HG03135 (cell line): ENCODE measurements at regions not wholly inside any gene's neighbourhood (a gene's known extent, or its start where the extent isn't known, plus 50 kb on each side); places are given as distances from the start of the nearest gene placed in this dataset.

ENCODE experiments used
- ATAC-seq: cut with Tn5 transposase; IDR thresholded peaks from one replicate; pipeline ENCODE4 v1.9.1; 2021; ENCODE audit warnings: mild to moderate bottlenecking, moderate library complexity; ENCODE audit not compliant: unreplicated experiment

DNA sequence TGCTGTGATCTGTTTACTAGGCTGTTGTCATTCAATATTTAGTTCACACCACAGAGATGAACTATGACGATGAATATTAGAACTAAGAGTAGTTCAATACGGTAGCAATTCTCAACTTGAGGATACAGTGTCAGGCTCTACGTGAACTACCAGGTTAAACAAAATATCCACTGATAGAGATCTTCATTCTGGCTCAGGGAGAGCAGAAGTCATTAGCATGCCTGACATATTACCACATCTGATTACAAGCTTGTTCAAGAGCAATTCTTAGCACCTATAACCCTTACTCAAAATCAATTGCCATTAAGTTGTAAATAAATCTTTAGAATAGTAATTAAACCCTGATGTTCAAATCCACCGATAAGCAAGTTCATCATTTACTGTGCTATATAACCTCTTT lies 207.2 kb downstream of the CHRM3 start:
- no peak for ATAC-seq

DNA sequence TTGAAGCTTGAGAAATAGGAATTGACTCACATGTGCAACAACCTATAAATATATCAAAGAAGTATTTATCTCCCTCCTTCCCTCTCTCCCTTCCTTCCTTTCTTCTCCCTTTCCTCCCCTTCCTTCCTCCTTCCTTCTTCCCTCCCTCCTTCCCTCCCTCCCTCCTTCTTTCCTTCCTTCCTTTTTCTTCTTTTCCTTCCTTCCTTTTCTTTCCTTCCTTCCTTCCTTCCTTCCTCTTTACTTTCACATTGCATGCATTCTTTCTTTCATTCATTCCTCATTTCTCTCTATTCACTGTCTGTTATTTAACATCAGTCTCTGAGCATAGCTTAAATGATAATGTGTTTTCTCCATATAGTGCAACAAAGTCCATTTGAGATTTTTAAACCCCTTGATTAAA lies 214.2 kb downstream of the CHRM3 start:
- ATAC-seq = no peak

DNA sequence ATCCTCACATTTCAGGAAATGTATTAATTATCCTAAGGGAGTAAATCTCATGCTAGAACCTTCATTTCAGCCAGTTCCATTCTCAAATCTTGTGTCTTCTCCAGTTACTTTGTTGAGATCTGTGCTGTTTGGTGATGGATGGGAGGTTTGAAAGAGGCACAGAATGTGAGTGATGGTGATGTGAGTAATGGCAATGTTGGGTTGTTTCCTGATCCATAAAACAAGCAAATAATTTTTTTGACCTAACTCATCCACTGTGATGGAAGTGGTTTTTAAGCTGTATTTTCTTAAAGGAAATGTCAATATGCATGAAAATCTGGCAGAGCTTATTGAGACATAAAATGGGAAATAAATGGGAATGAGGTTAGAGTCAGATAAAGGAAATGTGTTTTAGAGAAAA lies 214.7 kb downstream of the CHRM3 start:
- ATAC-seq = no peak

DNA sequence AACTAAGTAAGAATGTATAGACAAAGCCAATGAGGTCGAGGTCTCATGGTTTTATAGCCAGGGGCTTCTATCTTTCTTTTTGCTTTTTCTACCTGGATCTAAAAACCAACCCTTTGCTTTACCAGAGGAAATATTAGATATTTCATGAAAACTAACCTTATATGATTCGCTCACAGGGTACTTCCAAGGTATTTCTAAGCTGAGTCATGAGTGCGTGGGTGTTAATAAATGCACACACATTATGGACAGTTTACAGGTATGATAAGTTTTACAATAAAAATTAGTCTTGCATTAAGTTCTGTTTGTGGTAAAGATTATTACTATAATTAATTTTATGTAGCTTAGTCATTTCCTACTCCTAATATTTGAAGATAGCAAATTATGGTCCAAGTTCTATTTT lies 217.2 kb downstream of the CHRM3 start:
- ATAC-seq = no peak

DNA sequence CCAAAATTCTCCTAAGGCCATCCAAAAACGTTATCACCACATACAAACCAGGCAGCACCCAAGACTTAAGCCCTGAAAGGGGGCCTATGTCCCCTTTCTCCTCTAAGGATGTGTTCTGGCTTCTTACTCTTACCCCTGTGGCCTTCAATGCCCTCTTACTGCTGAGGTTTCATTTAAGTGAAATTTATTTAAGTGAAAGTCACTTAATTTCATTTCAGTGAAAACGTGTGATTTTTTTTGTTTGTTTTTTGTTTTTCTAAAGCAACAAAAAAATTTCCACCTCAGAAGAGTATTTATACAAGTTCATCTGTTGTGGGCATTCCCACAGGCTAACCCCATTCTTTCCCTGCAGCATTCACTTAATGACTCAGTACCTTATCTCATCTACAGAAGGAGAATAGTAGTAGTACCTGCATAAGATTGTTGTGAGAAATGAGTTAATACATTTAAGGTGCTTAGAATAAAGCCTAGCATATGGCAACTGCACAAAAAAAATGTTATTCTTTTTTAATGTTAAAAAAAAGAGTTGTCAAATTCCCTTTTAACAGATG lies 220.6 kb downstream of the CHRM3 start:
- ATAC-seq = no peak

DNA sequence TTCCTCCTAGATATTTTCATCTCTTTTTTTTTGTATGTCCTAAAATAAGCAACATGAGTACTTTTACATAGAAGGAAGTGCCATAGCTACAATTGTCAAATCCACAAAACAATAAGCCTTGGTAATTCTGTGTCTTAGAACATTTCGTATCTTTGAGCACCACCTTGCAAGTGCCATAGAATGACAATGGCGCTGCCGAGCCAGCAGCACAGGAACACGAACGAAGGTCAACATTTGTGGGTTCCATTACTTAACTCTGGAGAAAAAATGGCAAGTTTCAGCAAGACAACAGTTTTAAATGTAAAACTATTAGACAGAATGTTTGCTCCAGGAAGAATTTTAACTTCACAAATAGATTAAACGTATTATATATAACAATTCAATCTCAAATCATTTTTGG lies 222.1 kb downstream of the CHRM3 start:
- no peak for ATAC-seq

DNA sequence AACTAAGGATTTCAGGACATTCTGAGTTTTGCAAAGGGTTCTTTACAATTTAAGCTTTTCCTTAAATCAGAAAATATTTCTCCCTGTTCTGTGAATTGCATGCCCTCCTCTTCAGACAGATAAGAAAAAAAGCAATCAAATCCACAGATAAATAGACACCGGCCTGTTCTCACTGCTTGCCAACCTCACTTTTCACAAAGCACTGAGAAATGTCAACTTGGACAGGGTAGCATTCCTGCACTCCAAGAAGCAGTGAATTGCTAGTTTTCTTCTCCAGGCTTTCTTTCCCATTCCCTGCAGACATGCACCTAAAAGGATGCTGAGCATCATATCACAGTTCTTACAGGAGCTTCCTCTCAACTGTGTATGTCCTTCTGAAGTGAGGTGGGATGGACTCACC lies 226.0 kb downstream of the CHRM3 start:
- no peak for ATAC-seq

DNA sequence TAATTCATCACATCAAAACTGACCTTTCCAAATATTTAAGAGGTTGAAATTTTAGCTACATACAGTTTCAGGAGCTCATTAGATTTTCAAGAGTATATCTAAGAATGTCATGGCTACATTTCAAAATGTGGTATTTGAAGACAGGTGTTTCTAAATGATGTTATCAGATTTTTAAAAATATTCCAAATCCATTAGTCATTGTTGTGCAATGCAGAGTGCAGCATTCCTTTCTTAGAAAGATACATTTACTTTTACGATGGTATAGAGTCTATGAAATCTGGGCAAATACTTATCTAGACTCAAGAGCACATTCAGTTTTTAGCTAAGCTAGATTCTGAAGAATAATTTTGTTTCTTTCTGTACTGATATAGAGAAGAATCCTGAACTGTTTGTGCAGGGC lies 230.3 kb downstream of the CHRM3 start:
- ATAC-seq = no peak

DNA sequence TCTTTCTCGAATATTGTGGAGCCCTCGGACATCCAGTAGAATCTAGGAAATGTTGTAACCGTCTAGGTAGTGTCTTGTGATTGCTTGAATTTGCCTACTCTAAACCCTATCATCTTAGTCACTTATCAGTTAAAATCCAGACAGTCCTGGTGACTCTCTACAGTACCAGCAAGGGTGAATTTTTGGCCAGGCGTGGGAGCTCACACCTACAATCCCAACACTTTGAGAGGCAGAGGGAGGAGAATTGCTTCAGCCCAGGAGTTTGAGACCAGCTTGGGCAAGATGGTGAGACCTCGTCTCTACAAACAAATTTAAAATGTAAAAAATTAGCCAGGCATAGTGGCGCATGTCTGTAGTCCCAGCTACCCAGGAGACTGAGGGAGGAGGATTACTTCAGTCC lies 230.9 kb downstream of the CHRM3 start:
- ATAC-seq = no peak

DNA sequence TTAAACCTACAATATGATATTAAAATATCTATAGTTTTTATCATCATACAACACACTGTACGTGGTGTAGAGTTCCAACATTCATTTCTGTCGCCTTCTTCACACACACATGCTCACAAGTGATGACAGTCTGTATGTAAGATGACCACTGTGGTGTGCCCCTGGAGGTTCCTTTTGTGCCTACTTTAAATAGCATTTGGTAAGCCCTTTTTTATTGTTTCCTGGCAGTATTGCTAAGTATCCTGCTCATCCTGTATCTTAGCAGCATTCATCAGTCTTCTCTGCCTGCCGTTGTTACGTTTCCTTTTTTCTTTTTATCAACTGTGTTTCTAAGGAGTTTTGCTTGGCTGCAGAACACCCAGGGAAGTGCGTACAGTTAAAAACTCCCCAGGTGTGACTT lies 231.4 kb downstream of the CHRM3 start:
- ATAC-seq = no peak

DNA sequence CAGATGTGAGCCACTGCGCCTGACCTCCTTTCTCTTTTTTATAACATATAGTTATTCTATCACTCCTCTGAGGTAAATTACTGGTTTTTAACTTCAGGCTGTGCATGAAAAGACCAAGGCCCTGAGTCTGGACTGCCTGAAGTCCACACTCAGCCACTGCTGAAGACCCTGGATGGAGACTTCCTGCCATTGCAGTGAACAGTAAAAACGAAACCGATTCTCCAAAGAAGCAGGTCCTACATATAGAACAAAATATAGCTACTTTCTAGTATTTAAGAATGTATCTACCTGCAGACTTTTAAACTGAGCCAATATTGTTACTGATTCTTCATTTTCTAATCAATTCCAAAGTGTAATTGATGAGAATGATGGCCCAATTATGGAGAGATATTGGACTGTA lies 232.8 kb downstream of the CHRM3 start:
- ATAC-seq = no peak

DNA sequence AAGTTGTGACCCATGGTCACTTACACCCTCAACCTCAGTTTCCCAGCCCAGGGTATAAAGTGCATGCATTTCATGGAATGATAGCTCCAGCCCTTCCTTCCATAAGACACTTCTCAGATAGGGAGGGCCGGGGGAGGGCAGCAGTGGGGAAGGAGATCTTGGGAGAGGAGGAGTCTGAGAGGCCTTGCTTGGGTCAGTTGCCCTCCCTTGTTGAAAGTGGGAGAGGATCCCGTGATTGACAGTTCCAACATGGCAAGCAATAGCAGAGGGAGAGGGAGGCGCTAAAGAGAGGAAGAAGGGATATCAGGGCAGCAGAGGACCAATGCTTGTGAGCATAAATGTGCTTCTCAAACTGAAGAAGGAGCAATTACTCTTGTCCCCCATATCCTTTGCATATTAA lies 244.4 kb downstream of the CHRM3 start:
- ATAC-seq = no peak

DNA sequence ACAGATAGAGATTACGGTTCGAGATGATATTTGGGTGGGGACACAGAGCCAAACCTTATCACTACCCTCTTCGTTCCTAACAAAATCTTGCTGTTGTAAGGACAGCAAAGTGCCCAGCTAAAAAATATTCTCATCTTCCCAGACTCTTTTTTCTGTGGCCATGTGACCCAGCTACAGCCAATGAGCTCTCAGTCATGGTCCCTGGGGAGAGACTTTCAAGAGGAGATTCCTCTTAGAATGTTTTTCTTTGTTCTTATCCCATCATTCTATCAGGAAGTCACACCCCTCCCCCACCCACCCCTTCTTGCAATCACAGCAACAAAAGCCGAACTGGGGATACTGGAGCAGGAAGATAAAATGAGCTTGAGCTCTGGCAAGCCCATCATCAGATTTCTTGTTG lies 247.1 kb downstream of the CHRM3 start:
- no peak for ATAC-seq

DNA sequence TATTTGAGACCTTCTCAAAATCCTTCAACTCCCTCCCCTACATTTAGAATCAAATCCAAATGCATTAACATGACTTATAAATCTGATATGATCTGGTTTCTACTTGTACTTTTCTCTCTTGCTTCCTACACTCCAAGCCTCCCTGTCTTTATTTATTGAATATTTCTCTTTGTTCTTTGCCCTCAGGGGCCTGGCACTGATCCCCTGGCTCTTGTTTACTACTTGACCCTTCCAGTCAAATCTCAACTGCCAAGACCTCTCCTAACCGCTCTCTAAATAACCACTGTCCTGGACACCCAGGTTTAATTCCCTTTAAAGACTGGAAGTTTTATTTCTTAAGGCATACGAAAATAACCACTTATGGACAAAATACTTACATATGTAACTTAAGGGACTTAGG lies 248.9 kb downstream of the CHRM3 start:
- ATAC-seq = no peak

DNA sequence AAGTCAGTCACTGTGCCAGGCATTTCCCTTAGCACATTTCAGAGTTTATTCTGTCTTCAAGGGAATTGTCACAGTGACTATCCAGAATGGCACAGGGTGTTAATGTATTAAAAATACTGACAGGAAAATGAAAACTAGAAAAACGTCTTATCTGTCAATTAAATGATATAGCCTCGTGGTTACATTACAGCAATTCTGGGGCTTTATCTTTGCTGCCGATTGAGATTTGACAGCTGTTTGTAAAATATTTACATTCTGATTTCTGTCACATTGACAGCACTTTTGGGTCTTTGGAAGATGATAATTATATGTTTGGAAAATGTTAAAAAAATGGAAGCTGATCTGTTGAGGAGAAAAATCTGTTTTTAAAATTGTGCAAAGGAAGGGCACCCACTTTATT lies 250.0 kb downstream of the CHRM3 start:
- ATAC-seq = no peak

DNA sequence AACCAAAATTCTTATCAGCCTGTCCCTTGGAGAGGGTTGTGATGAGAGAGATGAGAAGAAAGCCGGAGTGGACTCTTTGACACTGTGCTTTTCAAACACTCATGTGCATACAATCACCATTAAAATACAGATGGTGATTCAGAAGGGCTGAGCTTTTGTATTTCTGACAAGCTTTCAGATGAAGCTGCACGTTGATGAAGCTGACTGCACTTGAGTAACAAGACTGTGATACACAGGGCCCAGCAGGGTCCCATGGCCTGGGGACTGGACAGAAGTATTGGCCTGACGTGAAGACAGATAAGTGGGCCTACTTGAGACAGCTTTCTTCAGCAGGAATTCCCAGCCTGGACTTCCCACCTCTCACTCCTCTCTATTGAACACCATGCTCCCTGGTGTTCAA lies 258.2 kb downstream of the CHRM3 start:
- ATAC-seq = no peak

DNA sequence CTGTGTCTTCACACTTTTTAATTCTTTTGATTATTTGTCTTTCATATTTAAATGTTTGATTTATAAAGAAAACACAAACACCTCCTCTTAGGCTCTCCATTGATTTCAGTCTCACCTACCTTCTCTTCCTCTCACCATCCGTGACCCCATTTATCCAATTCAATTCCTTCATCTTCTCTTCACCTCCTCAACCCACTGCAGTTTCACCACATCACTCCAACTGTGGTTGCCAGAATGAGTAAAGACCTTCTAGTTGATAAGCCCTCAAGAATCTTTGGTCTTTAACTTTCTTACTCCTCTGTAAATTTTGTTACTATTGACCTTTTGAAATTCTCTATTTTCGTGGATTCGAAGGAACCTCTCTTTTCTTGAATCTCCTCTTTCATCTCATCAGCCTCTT lies 260.7 kb downstream of the CHRM3 start:
- ATAC-seq = no peak

DNA sequence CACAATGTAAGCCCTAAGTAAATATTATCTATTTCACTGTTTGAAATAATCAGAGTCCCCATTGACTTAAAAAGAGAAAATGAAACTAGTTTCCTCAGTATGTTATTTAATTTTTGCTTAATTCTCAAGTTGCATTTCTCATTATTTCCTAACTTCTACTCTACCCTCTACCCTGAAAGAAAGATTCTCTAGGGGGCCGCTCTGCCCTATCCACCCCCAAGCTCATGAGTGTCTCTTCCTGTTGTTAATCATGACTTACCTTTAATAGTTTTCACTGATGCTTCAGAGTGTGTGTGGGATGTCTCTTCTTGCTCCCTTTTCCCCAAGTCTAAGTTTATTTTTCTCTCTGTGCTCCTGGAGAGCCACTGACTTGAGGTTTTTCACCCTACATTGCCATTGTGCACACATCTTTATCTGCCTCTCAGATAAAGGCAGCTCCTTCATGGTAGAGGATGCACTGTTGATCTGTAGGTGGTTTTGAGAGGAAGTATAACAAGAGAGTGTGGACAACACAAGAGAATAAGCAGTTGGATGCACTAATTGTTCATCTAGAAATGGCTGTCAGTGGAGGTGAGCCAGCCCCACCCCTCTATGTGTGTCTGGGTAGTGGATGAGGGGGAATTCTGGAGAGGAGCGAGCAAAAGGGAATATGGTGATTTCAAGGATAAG lies 261.7 kb downstream of the CHRM3 start:
- ATAC-seq = no peak

DNA sequence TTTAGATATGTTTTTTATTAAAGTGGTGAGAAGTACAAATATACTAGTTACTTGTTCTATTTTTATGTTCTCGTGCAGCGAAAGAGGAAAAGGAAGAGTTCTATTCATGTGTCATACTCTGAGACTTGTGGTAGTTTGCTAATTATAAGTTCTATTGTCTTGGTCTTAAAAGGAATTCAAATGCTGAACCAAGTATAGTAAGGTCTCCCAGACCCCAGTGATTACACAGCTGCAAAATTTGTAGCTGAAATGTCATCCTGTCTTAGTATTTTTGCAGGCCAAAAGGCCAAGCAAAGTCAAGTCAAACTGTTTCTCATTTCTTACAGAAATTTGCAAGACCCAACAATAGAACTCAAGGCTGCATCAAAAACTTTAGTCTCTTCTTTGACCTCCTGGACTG lies 268.7 kb downstream of the CHRM3 start:
- no peak for ATAC-seq

DNA sequence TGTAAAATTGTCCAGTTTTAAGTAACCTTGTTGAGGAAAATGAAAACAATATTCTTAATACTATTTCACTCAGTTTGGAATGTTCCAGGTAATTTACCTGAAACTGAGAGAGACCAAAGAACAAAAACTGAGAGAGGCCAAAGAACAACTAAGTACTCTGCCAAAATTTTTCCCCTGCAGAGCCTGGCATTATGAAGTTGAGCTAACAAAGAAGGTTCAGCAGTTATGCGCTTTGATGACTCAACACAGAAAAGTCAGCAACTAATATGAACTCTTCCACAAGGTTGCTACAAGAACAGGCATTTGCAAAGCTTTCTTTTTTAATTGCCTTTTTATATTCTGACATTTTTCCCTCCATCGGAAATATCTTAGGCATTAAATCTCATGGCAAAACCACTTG lies 270.9 kb downstream of the CHRM3 start:
- ATAC-seq = no peak

DNA sequence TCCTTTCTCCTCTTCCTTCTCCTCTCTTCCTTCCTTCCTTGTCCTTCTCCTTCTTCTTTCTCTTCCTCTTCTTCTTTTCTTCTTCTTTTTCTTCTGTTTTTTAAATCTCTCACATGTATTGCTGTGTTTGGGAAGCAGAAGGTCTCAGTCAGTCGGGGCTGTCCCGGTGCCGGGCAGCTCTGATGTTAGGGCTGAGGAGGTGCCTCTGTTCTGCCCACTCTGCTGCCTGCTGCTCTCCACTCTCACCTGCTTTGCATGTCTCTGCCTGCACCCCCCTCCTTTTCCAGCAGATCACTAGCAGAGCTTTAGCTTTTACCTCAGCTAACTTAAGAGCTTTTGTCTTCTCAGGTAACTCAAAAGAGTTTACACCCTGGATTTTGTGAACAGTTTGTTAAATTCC lies 276.6 kb downstream of the CHRM3 start:
- ATAC-seq = no peak

DNA sequence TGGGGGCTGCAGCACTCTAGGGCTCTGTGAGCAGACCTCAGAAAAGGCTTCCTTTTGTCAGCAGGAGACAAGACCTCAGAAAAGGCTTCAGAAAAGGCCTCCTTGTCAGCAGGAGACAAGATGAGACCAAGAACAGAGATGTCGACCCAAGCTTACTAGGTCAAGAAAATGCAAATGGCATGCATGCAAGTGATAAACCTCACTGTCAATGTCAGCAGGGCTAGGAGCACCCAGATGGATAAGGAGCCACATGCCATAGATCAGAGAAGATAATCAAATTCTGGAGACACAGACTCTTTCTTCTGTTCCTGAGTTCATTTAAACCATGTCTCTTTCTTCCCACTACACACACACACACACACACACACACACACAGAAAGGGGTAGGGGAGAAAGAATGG lies 285.9 kb downstream of the CHRM3 start:
- ATAC-seq = no peak

DNA sequence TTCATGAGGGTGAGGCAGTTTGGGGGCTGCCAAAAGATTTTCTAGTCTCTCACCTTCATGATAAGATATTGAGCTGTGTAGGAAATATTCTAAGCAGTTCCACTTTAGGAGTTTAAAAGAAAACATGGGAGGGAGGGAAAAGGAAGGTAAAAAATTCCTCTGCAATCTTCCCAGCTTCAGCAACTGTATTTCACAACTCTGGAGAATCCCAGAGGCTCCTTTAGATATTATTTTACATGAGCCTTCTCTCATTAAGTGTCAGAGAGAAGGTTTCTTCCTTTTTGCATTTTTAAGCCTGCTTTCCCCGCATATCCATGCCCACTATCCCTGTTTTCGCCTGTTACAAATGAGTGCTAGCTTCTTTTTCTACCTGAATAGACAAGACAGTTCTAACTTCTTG lies 289.4 kb downstream of the CHRM3 start:
- no peak for ATAC-seq
